PC-3 (cell line): ENCODE measurements at regions not wholly inside any gene's neighbourhood (a gene's known extent, or its start where the extent isn't known, plus 50 kb on each side); places are given as distances from the start of the nearest gene placed in this dataset.

Source experiments
- ATAC-seq: fragments of 200-7000 bp; cut with Tn5 transposase; 2 replicates; pipeline ENCODE4 v1.9.1; 2020; ENCODE audit warnings: mild to moderate bottlenecking, moderate library complexity
- BruUV-seq: library from RNA; stranded (reverse); fragments of 400-500 nt; replicated peaks from 2 replicates; lab custom pipeline; 2021; lab: Mats Ljungman, UMichigan
- CTCF ChIA-PET: fragments of 300-600 bp; sonication (Branson Sonifier 250); formaldehyde crosslinking; loops from one replicate; lab custom pipeline; 2022; ENCODE audit warnings: antibody characterized with exemption; lab: Charles Lee
- POLR2A ChIA-PET: fragments of 300-600 bp; sonication (Branson Sonifier 250); formaldehyde crosslinking; loops from one replicate; lab custom pipeline; 2022; ENCODE audit warnings: antibody characterized with exemption; ENCODE audit not compliant: unreplicated experiment; lab: Charles Lee
- DNase-seq: peaks from one replicate; pipeline ENCODE4 v3.0.0-alpha.2; 2015
- H2AFZ ChIP-seq: fragments of 300-600 bp; sonication (generic); 2 replicates; pipeline ENCODE4 v1.6.0; 2016; ENCODE audit warnings: antibody characterized with exemption, low read length
- H3F3A ChIP-seq: fragments of 300-600 bp; sonication (generic); one replicate; pipeline ENCODE4 v1.6.0; 2017; ENCODE audit warnings: antibody characterized with exemption, low read length, control low read depth, mild to moderate bottlenecking; ENCODE audit not compliant: unreplicated experiment
- H3K27ac ChIP-seq: fragments of 300-600 bp; sonication (generic); 2 replicates; pipeline ENCODE4 v1.5.1; 2016; ENCODE audit warnings: mild to moderate bottlenecking, low read length
- H3K27me3 ChIP-seq: fragments of 300-600 bp; sonication (generic); 2 replicates; pipeline ENCODE4 v1.6.1; 2016; ENCODE audit warnings: low read length, mixed read lengths
- H3K36me3 ChIP-seq: fragments of 300-600 bp; sonication (generic); 2 replicates; pipeline ENCODE4 v1.6.1; 2016; ENCODE audit warnings: low read depth, mixed run types, low read length, mixed read lengths
- H3K4me1 ChIP-seq: fragments of 300-600 bp; sonication (generic); 2 replicates; pipeline ENCODE4 v1.5.1; 2016; ENCODE audit warnings: low read length; ENCODE audit not compliant: insufficient read depth
- H3K4me2 ChIP-seq: fragments of 300-600 bp; sonication (generic); 2 replicates; pipeline ENCODE4 v1.6.0; 2016; ENCODE audit warnings: low read length
- H3K4me3 ChIP-seq: fragments of 300-600 bp; sonication (generic); 2 replicates; pipeline ENCODE4 v1.5.1; 2016; ENCODE audit warnings: mild to moderate bottlenecking, low read length, mixed read lengths
- H3K79me2 ChIP-seq: fragments of 300-600 bp; sonication (generic); 2 replicates; pipeline ENCODE4 v1.6.1; 2017; ENCODE audit warnings: low read length, mixed read lengths
- H3K9ac ChIP-seq: fragments of 300-600 bp; sonication (generic); 2 replicates; pipeline ENCODE4 v1.6.0; 2016; ENCODE audit warnings: mild to moderate bottlenecking, low read length
- H3K9me2 ChIP-seq: fragments of 300-600 bp; sonication (generic); replicated peaks from 2 replicates; pipeline ENCODE4 v1.6.1; 2016; ENCODE audit warnings: mixed run types, low read length, mixed read lengths
- H3K9me3 ChIP-seq: fragments of 300-600 bp; sonication (generic); 2 replicates; pipeline ENCODE4 v1.6.1; 2016; ENCODE audit warnings: low read length, mixed read lengths
- H4K20me1 ChIP-seq: fragments of 300-600 bp; sonication (generic); 2 replicates; pipeline ENCODE4 v1.6.1; 2016; ENCODE audit warnings: low read length, mixed read lengths
- EZH2 ChIP-seq: fragments of 300-600 bp; sonication (generic); IDR thresholded peaks from one replicate; pipeline ENCODE4 v1.6.1; 2017; ENCODE audit warnings: antibody characterized with exemption, mild to moderate bottlenecking, low read length; ENCODE audit not compliant: unreplicated experiment
- EZH2phosphoT487 ChIP-seq: fragments of 300-600 bp; sonication (generic); IDR thresholded peaks from 2 replicates; pipeline ENCODE4 v1.6.1; 2018; ENCODE audit warnings: mild to moderate bottlenecking, antibody characterized with exemption, low read length, borderline replicate concordance
- intact Hi-C: fragments of 100-400 bp; cut with micrococcal nuclease; formaldehyde crosslinking; loops from 2 replicates; pipeline ENCODE4 v1.9.0; 2023
- TF ChIP-seq, protein P1 (sequence below): fragments of 300-600 bp; sonication (generic); conservative IDR thresholded peaks from 2 replicates; pipeline ENCODE4 v1.5.1; 2017; ENCODE audit warnings: antibody characterized with exemption, low read depth, mild to moderate bottlenecking, low read length

DNA sequence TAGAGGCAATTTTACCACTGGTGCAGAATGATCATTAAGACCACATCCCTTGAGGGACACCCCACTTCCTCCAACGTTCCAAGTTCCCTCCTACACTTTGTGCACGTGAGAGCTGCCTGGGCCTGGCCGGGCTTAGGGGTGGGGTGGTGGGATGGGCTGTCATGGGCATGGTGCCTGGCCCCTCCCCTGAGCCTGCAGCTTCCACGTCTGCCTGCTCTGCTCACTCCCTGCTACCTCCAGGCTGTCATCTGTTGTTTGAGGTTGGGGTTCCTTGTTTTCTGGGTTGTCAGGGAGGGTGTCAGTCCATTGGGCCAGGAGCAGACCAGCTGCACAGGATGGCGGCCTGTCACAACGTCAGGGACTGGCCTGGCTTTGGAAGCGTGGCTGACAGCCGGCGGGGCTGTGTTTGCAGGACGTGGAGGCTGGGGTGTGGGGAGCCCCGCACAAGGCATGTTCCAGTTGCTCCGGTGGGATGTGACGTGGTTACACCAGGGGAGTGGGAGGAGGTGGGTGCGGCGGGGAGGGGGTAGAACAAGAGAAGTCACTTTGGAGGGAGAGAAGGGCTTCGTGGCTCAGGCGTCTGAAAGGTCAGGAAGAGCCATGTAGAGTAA lies 72.3 kb downstream of the RTP5 start:
- H3K27me3 ChIP-seq = no peaks in the 10 kb centered on the region
- BruUV-seq = no TSS peak
- no peak overlapping the region for H2AFZ ChIP-seq
- H3K9me2 ChIP-seq = no peaks in the 10 kb centered on the region
- ChIA-PET CTCF (no interaction called here), POLR2A (no interaction called here)
- H3K36me3 ChIP-seq = no peaks in the 10 kb centered on the region
- no peak overlapping the region for H3K9ac ChIP-seq
- ATAC-seq (no peak), DNase-seq (no peak)
- no peak overlapping the region for H3K27ac ChIP-seq
- no peak overlapping the region for H3K4me3 ChIP-seq
- H3F3A ChIP-seq = no peaks in the 10 kb centered on the region
- H3K4me2 ChIP-seq = no peak overlapping the region
- no peak for TF ChIP-seq EZH2
- H3K79me2 ChIP-seq = no peaks in the 10 kb centered on the region
- H3K4me1 ChIP-seq = no peaks in the 10 kb centered on the region
- intact Hi-C loops = no loop called here
- no peaks in the 10 kb centered on the region for H4K20me1 ChIP-seq
- 0 out of 2 replicates have a peak, but pooled peaks cover 6% of the 10 kb centered on the region for H3K9me3 ChIP-seq

GRCh38 chr2:241942416-241943208 lies 73.1 kb downstream of the RTP5 start:
- Histone ChIP-seq H3K4me2 (no peak overlapping the region), H3K9ac (no peak overlapping the region), H3K4me3 (no peak overlapping the region), H3K79me2 (no peaks in the 10 kb centered on the region), H3K27ac (no peak overlapping the region), H3K4me1 (no peaks in the 10 kb centered on the region), H2AFZ (no peak overlapping the region), H3F3A (no peaks in the 10 kb centered on the region), H3K9me3 (0 out of 2 replicates have a peak, but pooled peaks cover 6% of the 10 kb centered on the region), H3K36me3 (no peaks in the 10 kb centered on the region), H3K9me2 (no peaks in the 10 kb centered on the region), H4K20me1 (no peaks in the 10 kb centered on the region), H3K27me3 (no peaks in the 10 kb centered on the region)
- DNase-seq (no peak), ATAC-seq (no peak)
- intact Hi-C loops = no loop called here
- TF ChIP-seq, protein P1, sequence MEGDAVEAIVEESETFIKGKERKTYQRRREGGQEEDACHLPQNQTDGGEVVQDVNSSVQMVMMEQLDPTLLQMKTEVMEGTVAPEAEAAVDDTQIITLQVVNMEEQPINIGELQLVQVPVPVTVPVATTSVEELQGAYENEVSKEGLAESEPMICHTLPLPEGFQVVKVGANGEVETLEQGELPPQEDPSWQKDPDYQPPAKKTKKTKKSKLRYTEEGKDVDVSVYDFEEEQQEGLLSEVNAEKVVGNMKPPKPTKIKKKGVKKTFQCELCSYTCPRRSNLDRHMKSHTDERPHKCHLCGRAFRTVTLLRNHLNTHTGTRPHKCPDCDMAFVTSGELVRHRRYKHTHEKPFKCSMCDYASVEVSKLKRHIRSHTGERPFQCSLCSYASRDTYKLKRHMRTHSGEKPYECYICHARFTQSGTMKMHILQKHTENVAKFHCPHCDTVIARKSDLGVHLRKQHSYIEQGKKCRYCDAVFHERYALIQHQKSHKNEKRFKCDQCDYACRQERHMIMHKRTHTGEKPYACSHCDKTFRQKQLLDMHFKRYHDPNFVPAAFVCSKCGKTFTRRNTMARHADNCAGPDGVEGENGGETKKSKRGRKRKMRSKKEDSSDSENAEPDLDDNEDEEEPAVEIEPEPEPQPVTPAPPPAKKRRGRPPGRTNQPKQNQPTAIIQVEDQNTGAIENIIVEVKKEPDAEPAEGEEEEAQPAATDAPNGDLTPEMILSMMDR = no peak
- no peak for TF ChIP-seq EZH2
- TF ChIP-seq EZH2phosphoT487 = no peak
- ChIA-PET CTCF (no interaction called here), POLR2A (no interaction called here)
- BruUV-seq = no TSS peak

- Histone ChIP-seq H3K4me3 (no peak overlapping the region), H3K9ac (no peak overlapping the region), H3K9me2 (no peaks in the 10 kb centered on the region), H3K4me1 (no peaks in the 10 kb centered on the region), H4K20me1 (no peaks in the 10 kb centered on the region), H3K9me3 (0 out of 2 replicates have a peak, but pooled peaks cover 6% of the 10 kb centered on the region), H3K36me3 (no peaks in the 10 kb centered on the region), H3K27ac (no peak overlapping the region), H3K4me2 (no peak overlapping the region), H3K79me2 (no peaks in the 10 kb centered on the region), H3F3A (no peaks in the 10 kb centered on the region), H2AFZ (no peak overlapping the region), H3K27me3 (no peaks in the 10 kb centered on the region)
- no TSS peak for BruUV-seq
- TF ChIP-seq, protein P1 = no peak
- no peak for TF ChIP-seq EZH2
- TF ChIP-seq EZH2phosphoT487 = no peak
- POLR2A ChIA-PET = no interaction called here
- no peak for DNase-seq
- intact Hi-C loops = no loop called here
- ATAC-seq = no peak
- CTCF ChIA-PET = no interaction called here
These were observed 73.8 kb downstream of the RTP5 start for GRCh38 chr2:241943209-241943850.
